HG03565 (cell line): ENCODE measurements at regions not wholly inside any gene's neighbourhood (a gene's known extent, or its start where the extent isn't known, plus 50 kb on each side); places are given as distances from the start of the nearest gene placed in this dataset.
"Not testable (repeated sequence)": the region's sequence is repeated elsewhere in the genome, so short reads cannot be mapped to it uniquely, and the experiment has no call there.

Experiments
- ATAC-seq: cut with Tn5 transposase; IDR thresholded peaks from one replicate; pipeline ENCODE4 v1.9.1; 2021; ENCODE audit warnings: mild to moderate bottlenecking, moderate library complexity; ENCODE audit not compliant: unreplicated experiment

DNA sequence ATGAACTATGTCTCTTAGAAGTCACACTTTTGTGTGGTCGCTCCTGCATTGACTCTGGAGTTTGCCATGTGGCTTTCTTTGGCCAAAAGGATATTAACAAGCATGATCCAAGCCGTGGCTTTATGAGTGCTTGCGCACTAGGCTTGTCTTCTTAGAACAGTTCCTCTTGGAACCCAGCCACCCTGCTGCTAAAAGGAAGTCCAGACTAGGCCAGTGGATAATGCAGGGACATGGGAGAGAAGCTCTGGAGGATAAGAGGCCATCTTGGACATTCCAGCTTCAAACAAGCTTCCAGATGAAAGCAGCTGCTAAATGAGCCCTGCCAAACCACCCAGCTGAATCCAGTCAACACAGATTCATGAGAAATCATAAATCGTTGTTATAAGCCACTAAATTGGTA lies 346.4 kb downstream of the CDC5L start:
- no peak for ATAC-seq

DNA sequence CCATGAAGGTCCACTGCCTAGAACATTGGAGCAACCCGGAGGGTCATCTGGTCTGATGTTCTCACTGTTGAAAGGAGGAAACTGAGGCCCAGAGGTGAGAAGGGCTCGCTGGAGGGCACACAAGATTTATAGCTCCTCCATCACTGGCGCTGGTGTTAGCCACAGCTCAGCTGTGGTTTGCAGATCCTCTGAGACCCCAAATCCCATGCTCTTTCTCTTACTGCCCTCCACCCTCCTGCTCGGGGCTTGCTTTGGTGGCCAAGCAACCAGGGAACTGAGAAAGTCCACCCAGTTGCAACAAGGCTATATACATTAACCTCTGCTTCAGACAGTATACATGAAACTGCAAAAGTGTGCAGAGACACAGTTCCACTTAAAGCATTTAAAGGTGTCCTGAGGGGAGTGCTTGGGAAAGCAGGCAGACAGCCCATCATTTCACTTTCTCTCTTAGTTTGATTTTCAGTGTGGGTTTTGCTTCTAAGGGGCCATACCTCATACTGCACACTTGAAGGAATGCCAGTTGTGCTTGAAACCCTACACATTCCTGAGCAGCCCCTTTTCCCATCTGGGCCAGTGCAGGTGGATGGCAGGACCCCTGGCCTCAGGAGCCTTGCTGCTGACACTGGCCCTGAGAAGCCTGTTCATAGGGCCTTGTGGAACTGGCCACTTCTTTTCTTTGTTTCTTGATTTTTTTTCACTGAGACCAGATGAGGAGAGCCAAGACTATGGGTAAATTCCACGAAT lies 347.6 kb downstream of the CDC5L start:
- no peak for ATAC-seq

- ATAC-seq: peak; percentile 41
These were observed 348.1 kb downstream of the CDC5L start for GRCh38 chr6:44735630-44735963.

DNA sequence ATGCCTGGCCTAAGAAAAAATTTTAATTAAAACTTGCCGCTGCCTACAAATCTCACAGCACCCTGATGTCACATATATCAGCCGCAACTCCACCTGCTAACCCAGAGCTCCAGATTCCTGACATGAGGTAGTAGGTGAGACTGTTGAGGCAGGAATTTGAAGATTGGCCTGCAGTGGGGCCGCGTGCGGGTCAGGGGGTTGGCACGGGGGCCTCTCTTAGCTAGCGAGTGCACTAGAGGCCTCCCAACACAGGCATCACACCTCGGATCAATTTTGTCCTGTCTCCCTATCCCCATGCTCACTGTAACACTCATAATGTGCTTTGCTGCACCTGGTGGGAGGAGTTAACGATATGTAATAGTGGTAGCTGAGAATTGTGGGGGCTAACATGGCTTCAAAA lies 349.8 kb downstream of the CDC5L start:
- ATAC-seq: no peak

- ATAC-seq: no peak
These were observed 350.5 kb downstream of the CDC5L start for GRCh38 chr6:44737829-44738528.

DNA sequence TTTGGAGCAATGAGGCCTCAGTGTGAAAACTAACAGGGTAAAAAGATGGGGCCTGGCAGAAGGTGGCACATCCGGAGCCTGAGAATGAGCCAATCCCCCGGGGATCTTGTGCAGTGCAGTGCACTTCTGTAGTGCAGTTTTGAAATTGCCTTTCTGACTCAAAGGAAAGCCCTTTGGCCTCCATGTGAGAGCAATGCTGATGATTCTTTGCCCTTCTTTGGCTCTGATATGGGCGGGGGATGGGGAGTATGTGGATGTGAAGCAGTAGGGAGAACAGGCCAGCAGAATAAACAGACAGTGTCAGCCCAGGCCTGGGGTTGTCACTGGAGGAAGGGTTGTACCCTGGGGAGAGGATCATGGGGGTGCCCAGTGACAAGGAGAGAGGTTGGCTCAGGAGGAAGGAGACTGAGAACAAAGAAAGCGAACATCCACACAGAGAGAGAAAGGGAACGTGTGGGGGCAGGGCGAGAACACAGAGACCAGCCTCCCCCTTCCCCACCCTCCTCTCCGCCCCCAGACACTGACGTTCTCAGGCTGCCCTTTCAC lies 351.2 kb downstream of the CDC5L start:
- ATAC-seq: no peak

- ATAC-seq: no peak
These were observed 351.7 kb downstream of the CDC5L start for GRCh38 chr6:44739181-44739580.

- ATAC-seq: no peak
These were observed 353.1 kb downstream of the CDC5L start for GRCh38 chr6:44740566-44741120.

DNA sequence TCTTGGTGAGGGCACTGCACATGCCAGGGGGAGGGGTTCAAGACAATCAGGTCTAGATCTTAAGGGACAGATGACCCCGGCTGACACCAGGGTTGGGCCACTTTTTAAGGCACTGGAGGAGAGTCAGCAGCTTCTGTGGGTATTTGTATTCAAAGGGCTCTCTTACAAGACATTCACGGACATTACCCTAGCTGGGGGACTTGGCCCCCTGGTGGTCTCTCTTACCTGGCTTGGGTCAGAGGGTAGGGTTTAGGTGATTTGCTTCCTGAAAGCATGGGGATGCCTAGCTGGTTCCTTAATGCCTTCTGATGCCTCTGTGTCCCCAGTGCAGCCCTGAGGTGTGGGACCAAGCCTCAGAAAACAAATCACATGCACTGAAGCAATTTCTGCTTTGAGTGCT lies 354.7 kb downstream of the CDC5L start:
- ATAC-seq: no peak

GRCh38 chr6:44742828-44743372 lies 355.4 kb downstream of the CDC5L start:
- ATAC-seq: no peak

DNA sequence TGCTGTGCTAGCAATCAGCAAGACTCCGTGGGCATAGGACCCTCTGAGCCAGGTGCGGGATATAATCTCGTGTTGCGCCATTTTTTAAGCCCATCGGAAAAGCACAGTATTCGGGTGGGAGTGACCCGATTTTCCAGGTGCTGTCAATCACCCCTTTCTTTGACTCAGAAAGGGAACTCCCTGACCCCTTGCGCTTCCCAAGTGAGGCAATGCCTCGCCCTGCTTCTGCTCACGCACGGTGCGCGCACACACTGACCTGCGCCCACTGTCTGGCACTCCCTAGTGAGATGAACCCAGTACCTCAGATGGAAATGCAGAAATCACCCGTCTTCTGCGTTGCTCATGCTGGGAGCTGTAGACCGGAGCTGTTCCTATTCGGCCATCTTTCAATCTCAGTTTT lies 372.6 kb downstream of the CDC5L start:
- ATAC-seq: not testable (repeated sequence)

- no peak for ATAC-seq
These were observed 373.5 kb downstream of the CDC5L start for GRCh38 chr6:44761046-44761445.

- no peak for ATAC-seq
These were observed 375.0 kb downstream of the CDC5L start for GRCh38 chr6:44762496-44762895.

- no peak for ATAC-seq
These were observed 384.3 kb downstream of the CDC5L start for GRCh38 chr6:44771647-44772415.

DNA sequence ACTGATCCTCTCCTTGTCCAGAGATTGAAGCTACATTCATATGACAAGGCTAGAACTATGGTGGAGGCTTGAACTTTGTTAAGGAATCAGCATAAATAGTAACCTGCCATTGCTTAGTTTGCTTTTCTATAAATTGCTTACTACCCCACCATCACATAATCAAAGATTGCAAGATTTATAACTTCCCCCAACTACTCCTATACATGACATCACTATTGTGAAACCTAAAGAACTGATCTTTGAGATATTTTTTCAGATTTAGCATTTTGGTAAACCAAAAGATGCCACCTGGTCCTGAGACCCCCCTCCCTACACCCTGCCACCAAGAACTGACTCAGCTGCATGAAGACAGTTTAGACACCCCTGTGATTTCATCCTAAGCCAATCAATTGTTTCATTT lies 385.3 kb downstream of the CDC5L start:
- no peak for ATAC-seq

DNA sequence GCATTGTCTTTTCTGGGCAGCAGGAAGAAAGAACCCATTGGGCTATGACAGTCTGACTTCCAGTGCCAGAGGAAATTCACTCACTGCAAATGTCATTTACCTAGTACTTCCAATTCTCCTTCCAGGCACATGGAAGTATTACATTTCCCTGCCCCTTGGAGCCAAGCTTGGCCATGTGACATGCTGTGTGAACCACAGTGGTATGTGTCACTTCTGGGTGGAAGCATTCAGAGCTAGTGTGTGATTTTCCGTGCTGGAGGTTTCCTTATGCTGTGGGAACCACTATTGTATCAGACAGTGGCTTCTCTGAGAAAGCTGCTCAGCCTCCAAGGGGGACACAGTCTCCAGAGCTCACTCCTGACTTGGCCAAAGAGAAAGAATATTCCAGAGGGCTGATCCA lies 387.6 kb downstream of the CDC5L start:
- ATAC-seq: no peak

GRCh38 chr6:44776344-44776743 lies 388.8 kb downstream of the CDC5L start:
- ATAC-seq: no peak

- ATAC-seq: no peak
These were observed 391.0 kb downstream of the CDC5L start for GRCh38 chr6:44778513-44778912.
